GM21529 (cell line): ENCODE measurements at regions not wholly inside any gene's neighbourhood (a gene's known extent, or its start where the extent isn't known, plus 50 kb on each side); places are given as distances from the start of the nearest gene placed in this dataset.

Source experiments
- ATAC-seq: cut with Tn5 transposase; IDR thresholded peaks from one replicate; pipeline ENCODE4 v1.9.1; 2021; ENCODE audit not compliant: unreplicated experiment

- no peak for ATAC-seq
Observed at GRCh38 chr3:168539909-168540308, 444.2 kb upstream of the GOLIM4 start.

DNA sequence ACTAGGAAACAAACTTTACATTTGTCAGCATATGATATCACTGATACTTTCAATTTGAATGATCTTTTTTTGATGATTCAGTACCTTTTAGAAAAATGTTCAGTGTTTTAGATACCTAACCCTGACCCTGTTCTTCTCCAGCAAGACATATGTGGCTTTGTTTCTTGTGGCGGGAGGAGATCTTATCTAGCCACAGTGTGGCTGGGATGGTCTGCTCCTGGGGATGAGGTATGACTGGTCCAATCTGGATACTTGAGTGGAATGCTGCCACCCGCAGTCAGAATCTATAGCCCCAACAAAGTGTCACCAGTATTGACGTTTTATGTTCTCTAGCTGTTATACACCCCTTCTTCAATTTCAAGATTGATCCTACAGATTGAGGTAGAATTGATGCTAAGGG is 439.0 kb upstream of the GOLIM4 start:
- no peak for ATAC-seq

DNA sequence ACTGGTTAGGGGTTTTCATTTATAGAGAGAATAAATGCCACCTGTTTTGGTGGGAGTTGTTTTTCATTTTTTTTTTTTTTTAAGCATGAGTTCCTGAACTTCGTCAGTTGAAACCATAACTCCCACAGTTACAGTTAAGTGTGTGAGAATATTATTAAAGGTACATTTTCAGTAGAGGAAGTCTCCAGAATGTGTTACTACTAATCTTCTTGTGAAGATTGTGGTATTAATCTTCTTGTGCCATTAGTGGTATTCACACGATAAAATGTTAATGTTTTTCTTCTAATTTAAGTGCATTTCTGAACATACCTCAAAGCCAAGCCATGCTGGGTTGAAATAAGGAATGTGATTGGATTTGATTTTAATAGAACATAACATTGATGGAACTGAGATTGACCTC is 437.9 kb upstream of the GOLIM4 start:
- no peak for ATAC-seq

- no peak for ATAC-seq
Observed at GRCh38 chr3:168532135-168532534, 436.4 kb upstream of the GOLIM4 start.

GRCh38 chr3:168531116-168531515 is 435.4 kb upstream of the GOLIM4 start:
- ATAC-seq: no peak

DNA sequence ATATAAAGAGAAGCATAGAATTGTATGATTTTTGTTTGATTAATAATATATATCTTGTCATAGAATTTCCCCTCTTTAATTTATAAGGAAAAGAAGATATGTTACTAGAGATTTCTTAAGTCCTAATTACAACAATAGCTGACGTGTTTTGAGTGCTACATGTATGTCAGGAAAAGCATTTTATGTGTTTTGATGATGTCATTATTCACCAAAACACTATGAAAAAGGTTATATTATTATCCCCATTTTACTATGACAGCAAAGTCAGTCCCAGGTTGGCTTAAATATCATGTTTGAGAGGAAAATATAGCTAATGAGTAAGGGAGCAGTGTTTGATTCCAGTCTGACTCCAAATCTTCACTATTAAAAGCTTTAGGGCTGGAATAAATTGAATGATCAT is 428.4 kb upstream of the GOLIM4 start:
- no peak for ATAC-seq

- peak; percentile 40 for ATAC-seq
Observed at GRCh38 chr3:168517249-168518071, 421.7 kb upstream of the GOLIM4 start.

GRCh38 chr3:168514252-168514651 is 418.5 kb upstream of the GOLIM4 start:
- ATAC-seq: no peak

GRCh38 chr3:168512802-168513201 is 417.1 kb upstream of the GOLIM4 start:
- ATAC-seq: no peak

DNA sequence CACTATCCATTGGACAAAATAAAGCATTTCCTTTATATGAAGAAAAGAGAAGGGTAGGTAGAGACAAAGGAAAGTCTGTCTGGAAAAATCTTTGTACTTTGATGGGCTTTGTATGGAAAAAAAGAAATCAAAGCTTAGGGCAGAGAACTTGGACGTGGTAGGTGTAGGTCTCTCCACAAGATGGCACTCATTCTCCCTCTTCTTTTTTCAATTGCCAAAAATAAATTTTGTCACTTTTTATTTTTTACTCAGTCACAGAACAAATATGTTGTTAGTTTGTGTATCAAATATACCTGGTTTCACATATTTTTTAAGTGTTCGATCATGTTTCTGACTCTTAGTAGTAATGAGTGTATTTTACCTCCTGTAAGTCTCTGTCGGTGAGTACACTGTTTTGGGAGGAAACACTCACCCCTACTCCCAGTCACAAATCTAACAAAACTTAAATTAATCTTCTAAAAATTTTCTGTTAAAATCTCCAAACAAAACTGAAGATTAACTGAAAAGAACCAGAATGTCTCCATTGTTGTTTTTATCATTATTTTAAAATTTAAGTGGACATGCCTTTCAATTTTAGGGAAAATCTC is 415.8 kb upstream of the GOLIM4 start:
- no peak for ATAC-seq

GRCh38 chr3:168506589-168506988 is 410.9 kb upstream of the GOLIM4 start:
- no peak for ATAC-seq

DNA sequence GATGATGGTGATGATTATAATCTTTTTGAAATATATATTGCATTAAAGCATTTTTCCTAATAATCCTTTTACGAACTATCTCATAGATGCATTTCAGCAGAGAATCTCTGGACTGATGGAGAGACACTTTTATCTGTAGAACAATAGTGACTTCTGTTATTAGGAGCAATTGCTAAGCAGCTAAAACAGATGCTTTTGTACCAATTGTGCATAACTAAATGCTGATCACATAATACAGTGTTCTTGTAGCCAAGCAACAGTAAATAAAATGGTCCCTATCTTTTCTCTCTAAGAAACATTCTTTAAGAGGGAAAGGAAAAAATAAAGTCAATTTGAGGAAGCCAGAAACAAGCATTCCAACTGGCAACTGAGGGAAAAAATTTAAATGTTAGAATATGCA is 405.8 kb upstream of the GOLIM4 start:
- ATAC-seq: no peak

GRCh38 chr3:168498194-168498593 is 402.5 kb upstream of the GOLIM4 start:
- ATAC-seq: no peak

DNA sequence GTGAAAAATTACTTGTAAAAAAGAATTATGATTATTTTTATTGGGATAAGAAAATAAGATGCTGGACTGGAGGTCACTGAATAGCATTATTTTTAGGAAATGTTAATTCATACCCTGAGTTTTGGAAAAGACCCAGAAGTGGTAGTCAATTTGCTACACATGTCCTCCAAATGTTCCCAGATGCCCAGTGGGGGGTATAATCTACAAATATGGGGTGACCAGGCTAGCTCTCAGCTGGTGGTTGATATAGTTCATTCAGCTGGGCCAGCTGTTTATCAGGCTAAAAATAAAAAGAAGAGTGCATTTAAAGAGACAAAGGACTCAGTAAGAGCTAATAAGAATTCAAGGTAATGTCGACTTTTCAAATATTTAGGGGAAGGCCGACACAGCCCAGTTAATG is 402.0 kb upstream of the GOLIM4 start:
- ATAC-seq: no peak

GRCh38 chr3:168497183-168497582 is 401.5 kb upstream of the GOLIM4 start:
- no peak for ATAC-seq

GRCh38 chr3:168495932-168496331 is 400.2 kb upstream of the GOLIM4 start:
- ATAC-seq: no peak

DNA sequence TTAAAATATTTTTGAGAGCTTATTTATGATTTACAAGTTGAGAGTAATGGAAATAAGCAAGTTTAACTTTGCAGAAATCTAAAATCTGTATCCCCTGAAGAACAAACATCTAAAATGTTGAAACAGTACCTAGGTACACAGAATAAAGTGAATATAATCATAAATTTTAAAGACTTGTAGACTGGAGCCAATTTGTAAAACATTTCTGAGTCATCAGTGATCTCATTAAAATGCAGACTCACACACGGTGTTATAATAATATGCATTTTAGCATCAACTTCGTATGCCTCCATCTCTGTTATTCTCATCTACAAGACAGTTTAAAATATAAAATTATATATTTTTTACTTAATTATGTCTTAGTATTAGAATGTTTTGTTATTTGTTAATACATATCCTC is 399.5 kb upstream of the GOLIM4 start:
- ATAC-seq: no peak

DNA sequence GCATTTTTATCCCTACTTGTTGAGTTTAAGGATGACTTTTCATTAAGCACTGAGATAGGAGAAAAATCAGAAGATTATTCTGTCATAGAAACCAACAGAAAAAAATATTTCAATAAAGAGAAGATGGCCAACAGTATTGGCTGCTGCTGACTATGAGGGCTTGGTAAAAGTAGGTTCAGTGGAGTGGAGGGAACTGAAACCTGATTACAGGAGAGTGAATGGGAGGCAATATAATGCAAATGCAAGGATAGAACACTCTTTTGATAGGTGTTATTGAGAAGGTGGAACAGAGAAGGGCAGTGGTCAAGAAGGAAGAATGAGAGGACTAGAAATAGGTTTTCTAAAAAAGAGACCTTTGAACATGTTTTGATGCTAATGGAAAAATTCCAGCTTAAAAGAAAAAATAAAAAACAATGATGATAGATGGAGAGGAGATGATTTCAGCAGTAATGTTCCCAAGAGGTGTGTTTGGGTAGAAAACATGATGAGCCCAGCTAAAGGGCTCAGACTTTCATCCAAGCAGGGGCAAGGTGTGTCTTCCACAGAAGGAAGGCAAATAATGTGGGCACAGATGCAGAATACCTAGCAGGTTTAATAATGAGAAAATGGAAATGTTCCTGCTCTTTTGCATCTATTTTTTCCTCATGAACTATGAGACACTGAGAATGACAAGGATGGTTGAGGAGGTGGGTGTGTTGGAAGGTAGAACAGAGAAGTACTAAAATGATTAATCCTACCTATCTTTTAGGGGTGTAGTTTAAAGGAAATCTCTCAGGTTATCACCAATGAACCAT is 397.9 kb upstream of the GOLIM4 start:
- no peak for ATAC-seq

DNA sequence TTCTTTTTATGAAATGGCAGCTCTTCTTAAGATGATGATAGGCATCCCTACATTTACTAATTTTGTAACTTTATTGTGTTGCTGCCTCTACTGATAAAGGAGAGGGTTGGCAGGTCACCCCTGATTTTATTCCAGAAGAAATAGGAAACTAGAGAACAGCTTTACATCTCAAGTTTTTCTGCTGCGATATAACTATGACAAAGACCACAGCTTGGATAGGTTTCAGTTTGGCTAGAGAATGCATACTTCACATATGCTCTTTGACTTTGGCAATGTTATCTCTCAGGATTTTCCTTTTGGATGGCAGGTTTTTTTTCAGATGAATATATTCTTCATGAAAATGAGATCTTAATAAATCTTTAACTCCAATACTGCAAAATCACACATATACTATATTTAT is 395.3 kb upstream of the GOLIM4 start:
- no peak for ATAC-seq

DNA sequence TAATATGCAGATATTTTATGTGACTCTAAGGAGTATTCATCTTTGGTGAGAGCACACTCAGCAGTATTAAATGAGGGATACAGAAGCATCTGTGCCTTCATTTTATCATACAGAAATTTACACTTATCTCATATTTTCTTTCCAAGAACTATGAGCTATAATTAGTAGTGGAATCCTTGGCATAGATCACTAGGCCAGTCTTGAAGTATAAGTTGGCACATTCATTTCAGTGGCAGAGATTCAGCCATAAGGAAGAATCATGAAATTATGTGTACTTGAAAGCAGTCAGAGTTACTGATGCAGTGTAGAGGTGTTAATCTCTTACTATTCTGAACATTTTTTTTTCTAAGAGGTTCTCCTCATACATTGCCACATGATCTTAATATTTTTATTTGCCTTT is 393.6 kb upstream of the GOLIM4 start:
- ATAC-seq: no peak

GRCh38 chr3:168485936-168486335 is 390.2 kb upstream of the GOLIM4 start:
- ATAC-seq: no peak

DNA sequence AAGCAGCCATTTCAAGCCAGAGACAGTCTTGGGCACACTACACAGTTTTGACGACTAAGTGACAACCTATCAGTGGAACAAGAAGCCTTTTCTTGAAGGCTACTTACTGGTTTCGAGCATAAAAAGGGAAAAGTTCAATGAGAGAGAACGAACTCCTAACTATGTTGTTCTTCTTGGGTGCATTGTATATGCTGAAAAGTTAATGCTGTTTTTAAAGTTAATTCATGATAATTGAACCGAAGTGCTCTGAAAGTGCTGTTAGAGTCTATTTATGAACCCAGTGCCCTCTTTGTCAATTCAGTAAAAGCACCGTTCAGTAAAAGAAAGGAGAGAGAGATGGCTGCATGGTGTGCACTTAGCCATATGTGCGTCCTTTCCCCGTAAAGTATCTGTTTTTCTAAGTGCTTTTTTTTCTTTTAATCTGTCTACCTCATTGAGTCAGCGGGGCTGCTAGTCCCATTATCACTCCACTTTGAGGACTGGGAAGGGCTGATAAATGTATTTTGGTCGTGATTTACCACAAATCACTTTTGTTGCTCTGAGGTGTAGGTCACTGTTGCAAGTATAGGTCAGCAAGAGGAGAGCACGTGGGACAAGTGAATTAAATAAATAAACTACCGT is 380.7 kb upstream of the GOLIM4 start:
- no peak for ATAC-seq
